ENCODE measurements at regions not wholly inside any gene's neighbourhood (a gene's known extent, or its start where the extent isn't known, plus 50 kb on each side); places are given as distances from the start of the nearest gene placed in this dataset.

DNA sequence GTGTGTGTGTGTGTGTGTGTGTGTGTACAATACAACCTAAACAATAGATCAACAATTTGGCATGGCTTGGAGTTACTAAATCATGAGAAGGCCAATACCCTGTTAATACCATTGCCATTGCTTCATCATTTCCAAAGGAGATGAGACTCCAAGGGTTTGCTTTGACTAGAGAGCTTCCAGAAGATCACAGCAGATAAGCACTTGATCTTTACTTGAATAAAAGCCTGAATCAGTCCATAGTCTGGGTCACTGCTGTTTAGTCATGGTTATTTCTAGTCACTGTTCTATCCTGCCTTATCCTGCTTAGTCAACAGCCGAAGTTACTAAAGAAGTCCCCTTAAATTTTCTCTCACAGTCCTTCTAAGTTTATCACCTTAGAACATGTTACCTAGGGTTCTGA, 58.2 kb downstream of the RAB40AL start (continued):
- TF ChIP-seq CHD7 (IDR thresholded peaks at IDR 0.05; ENCODE audit: low read depth, low read length) (no peak), KLF6 (CRISPR knock-in tag; IDR thresholded peaks at IDR 0.05; ENCODE audit: borderline replicate concordance) (no peak), ZNF766 (CRISPR knock-in tag; conservative IDR thresholded peaks at IDR 0.05) (no peak)
- TF ChIP-seq, protein P1, sequence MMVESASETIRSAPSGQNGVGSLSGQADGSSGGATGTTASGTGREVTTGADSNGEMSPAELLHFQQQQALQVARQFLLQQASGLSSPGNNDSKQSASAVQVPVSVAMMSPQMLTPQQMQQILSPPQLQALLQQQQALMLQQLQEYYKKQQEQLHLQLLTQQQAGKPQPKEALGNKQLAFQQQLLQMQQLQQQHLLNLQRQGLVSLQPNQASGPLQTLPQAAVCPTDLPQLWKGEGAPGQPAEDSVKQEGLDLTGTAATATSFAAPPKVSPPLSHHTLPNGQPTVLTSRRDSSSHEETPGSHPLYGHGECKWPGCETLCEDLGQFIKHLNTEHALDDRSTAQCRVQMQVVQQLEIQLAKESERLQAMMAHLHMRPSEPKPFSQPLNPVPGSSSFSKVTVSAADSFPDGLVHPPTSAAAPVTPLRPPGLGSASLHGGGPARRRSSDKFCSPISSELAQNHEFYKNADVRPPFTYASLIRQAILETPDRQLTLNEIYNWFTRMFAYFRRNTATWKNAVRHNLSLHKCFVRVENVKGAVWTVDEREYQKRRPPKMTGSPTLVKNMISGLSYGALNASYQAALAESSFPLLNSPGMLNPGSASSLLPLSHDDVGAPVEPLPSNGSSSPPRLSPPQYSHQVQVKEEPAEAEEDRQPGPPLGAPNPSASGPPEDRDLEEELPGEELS (CRISPR knock-in tag; IDR thresholded peaks at IDR 0.05; ENCODE audit: borderline replicate concordance): no peak
